Cardiac muscle cell (in vitro differentiated cells and primary cell): ENCODE measurements at regions not wholly inside any gene's neighbourhood (a gene's known extent, or its start where the extent isn't known, plus 50 kb on each side); places are given as distances from the start of the nearest gene placed in this dataset.

Experiments used
- DNase-seq, 2 donors: peaks; one replicate each; pipeline versions ENCODE4 v3.0.0 to v3.0.0-alpha.2; 2010 to 2017; ENCODE audit warnings: low read depth in 1 of 2, low spot score in 1 of 2
- H3K27ac ChIP-seq: fragments of 200-600 bp; sonication (generic); 2 replicates; pipeline ENCODE4 v1.5.1; 2016
- H3K27me3 ChIP-seq: fragments of 200-600 bp; sonication (generic); 2 replicates; pipeline ENCODE4 v1.6.0; 2016; ENCODE audit warnings: control low read depth
- H3K36me3 ChIP-seq: fragments of 200-600 bp; sonication (generic); 2 replicates; pipeline ENCODE4 v1.5.1; 2016; ENCODE audit warnings: control low read depth
- H3K4me1 ChIP-seq: fragments of 200-600 bp; sonication (generic); 2 replicates; pipeline ENCODE4 v1.8.1; 2017; ENCODE audit warnings: low read depth, mild to moderate bottlenecking, mixed run types
- H3K4me3 ChIP-seq: fragments of 200-600 bp; sonication (generic); 2 replicates; pipeline ENCODE4 v1.5.1; 2016; ENCODE audit warnings: mild to moderate bottlenecking
- H3K9me3 ChIP-seq: fragments of 200-600 bp; sonication (generic); 2 replicates; pipeline ENCODE4 v1.5.1; 2017; ENCODE audit warnings: low read depth, mild to moderate bottlenecking, control low read depth
- CTCF ChIP-seq: IDR thresholded peaks from 2 replicates; pipeline ENCODE4 v1.5.1; 2012; ENCODE audit warnings: low read depth, mild to moderate bottlenecking, low read length

- TF ChIP-seq CTCF, result no peak
- no peaks in the 10 kb centered on the region for H3K36me3 ChIP-seq
- peaks cover 88% of the 10 kb centered on the region for H3K27me3 ChIP-seq
- no peak for DNase-seq
- H3K9me3 ChIP-seq, result no peaks in the 10 kb centered on the region
- no peak overlapping the region for H3K4me3 ChIP-seq
- H3K27ac ChIP-seq, result no peak overlapping the region
- no peaks in the 10 kb centered on the region for H3K4me1 ChIP-seq
These were observed 142.9 kb downstream of the EMX2 start for GRCh38 chr10:117685431-117685830.

GRCh38 chr10:117686606-117687005 lies 144.1 kb downstream of the EMX2 start:
- Histone ChIP-seq H3K27ac (no peak overlapping the region), H3K4me1 (no peaks in the 10 kb centered on the region), H3K9me3 (no peaks in the 10 kb centered on the region), H3K4me3 (no peak overlapping the region), H3K27me3 (peaks cover 83% of the 10 kb centered on the region), H3K36me3 (no peaks in the 10 kb centered on the region)
- TF ChIP-seq CTCF, result no peak
- no peak for DNase-seq

- Histone ChIP-seq H3K36me3 (no peaks in the 10 kb centered on the region), H3K9me3 (no peaks in the 10 kb centered on the region), H3K4me3 (no peak overlapping the region), H3K27me3 (peaks cover 86% of the 10 kb centered on the region), H3K27ac (no peak overlapping the region), H3K4me1 (no peaks in the 10 kb centered on the region)
- DNase-seq, result no peak
- TF ChIP-seq CTCF, result no peak
These were observed 145.8 kb downstream of the EMX2 start for GRCh38 chr10:117688358-117688757.

GRCh38 chr10:117689566-117689965 lies 147.0 kb downstream of the EMX2 start:
- Histone ChIP-seq H3K27me3 (peaks cover 88% of the 10 kb centered on the region), H3K27ac (no peak overlapping the region)

GRCh38 chr10:117690359-117690758 lies 147.8 kb downstream of the EMX2 start:
- H3K27ac ChIP-seq, result no peak overlapping the region
- H3K9me3 ChIP-seq, result no peaks in the 10 kb centered on the region
- H3K36me3 ChIP-seq, result no peaks in the 10 kb centered on the region
- no peak for DNase-seq
- no peak for TF ChIP-seq CTCF
- H3K27me3 ChIP-seq, result peaks cover 84% of the 10 kb centered on the region
- H3K4me1 ChIP-seq, result no peaks in the 10 kb centered on the region
- no peak overlapping the region for H3K4me3 ChIP-seq

More at GRCh38 chr10:117689566-117689965, 147.0 kb downstream of the EMX2 start:
- no peak for DNase-seq
- TF ChIP-seq CTCF, result no peak
- Histone ChIP-seq H3K4me1 (no peaks in the 10 kb centered on the region), H3K9me3 (no peaks in the 10 kb centered on the region), H3K36me3 (no peaks in the 10 kb centered on the region), H3K4me3 (no peak overlapping the region)

- peak in 1 of 2 donors; percentile 6 for DNase-seq
- Histone ChIP-seq H3K9me3 (no peaks in the 10 kb centered on the region), H3K27me3 (peaks cover 60% of the 10 kb centered on the region), H3K36me3 (no peaks in the 10 kb centered on the region), H3K4me1 (no peaks in the 10 kb centered on the region), H3K27ac (no peak overlapping the region), H3K4me3 (no peak overlapping the region)
- TF ChIP-seq CTCF, result no peak
These were observed 151.6 kb downstream of the EMX2 start for GRCh38 chr10:117694190-117694589.
